HepG2 (cell line): ENCODE measurements at regions not wholly inside any gene's neighbourhood (a gene's known extent, or its start where the extent isn't known, plus 50 kb on each side); places are given as distances from the start of the nearest gene placed in this dataset.

Experiments used
- ATAC-seq: fragments of 200-7000 bp; cut with Tn5 transposase; 3 replicates; pipeline ENCODE4 v1.9.1; 2020; ENCODE audit warnings: mild to moderate bottlenecking, moderate library complexity
- BruUV-seq: library from RNA; stranded (reverse); fragments of 400-500 nt; replicated peaks from 2 replicates; lab custom pipeline; 2021; lab: Mats Ljungman, UMichigan
- CTCF ChIA-PET: fragments of 300-600 bp; formaldehyde crosslinking; extraction: SDS; loops from one replicate; lab custom pipeline; 2021; ENCODE audit warnings: low total read pairs, inconsistent platforms, low intra/inter-chr PET ratio; lab: Yijun Ruan, JAX
- POLR2A ChIA-PET: fragments of 350-600 bp; sonication (Branson Sonifier 250); formaldehyde crosslinking; loops from one replicate; lab custom pipeline; 2020; ENCODE audit warnings: antibody characterized with exemption, inconsistent platforms; lab: Yijun Ruan, JAX
- DNase-seq: peaks from one replicate; pipeline ENCODE4 v3.0.0-alpha.2; 2015; ENCODE audit warnings: low spot score
- FAIRE-seq: peaks from 3 replicates; lab custom pipeline; 2011; peaks lifted over from hg19 to GRCh38; lab: Jason Lieb, UNC
- H2AFZ ChIP-seq: one replicate; pipeline ENCODE4 v1.6.1; 2011; ENCODE audit warnings: low read length, inconsistent platforms
- H3K27ac ChIP-seq: fragments of 300-600 bp; 3 replicates; pipeline ENCODE4 v1.8.0; 2011; ENCODE audit warnings: mixed run types, mild to moderate bottlenecking, mixed read lengths, low read length, inconsistent platforms; ENCODE audit not compliant: insufficient read depth; ENCODE audit errors: extremely low read length
- H3K27me3 ChIP-seq, 2 experiments: fragments of 200-600 bp in 1 of 2; 2 replicates in 1 of 2; 3 replicates in 1 of 2; pipeline versions ENCODE4 v1.6.0 to v1.8.0; 2011; ENCODE audit warnings: low read length in 2 of 2, mild to moderate bottlenecking in 2 of 2, moderate library complexity in 2 of 2, inconsistent platforms in 1 of 2; ENCODE audit not compliant: insufficient read depth in 2 of 2, control insufficient read depth in 1 of 2
- H3K36me3 ChIP-seq, 2 experiments: fragments of 200-600 bp in 1 of 2; replicated peaks in 1 of 2; 2 replicates in 1 of 2; 3 replicates in 1 of 2; pipeline versions ENCODE4 v1.5.1 to v1.8.0; 2011; ENCODE audit warnings: low read length in 2 of 2, inconsistent platforms in 1 of 2; ENCODE audit not compliant: insufficient read depth in 2 of 2, control insufficient read depth in 1 of 2
- H3K4me1 ChIP-seq: 2 replicates; pipeline ENCODE4 v1.5.1; 2012; ENCODE audit warnings: low read length, inconsistent platforms; ENCODE audit not compliant: insufficient read depth
- H3K4me2 ChIP-seq: 2 replicates; pipeline ENCODE4 v1.6.0; 2011; ENCODE audit warnings: low read depth, low read length, inconsistent platforms
- H3K4me3 ChIP-seq, 3 experiments: fragments of 200-600 bp in 1 of 3; sonication (generic), shearing (Covaris generic) in 1 of 3; replicated peaks in 1 of 3; 2 replicates each; pipeline ENCODE4 v1.5.1; 2011 to 2016; ENCODE audit warnings: low read length in 3 of 3, inconsistent platforms in 2 of 3, low read depth in 2 of 3, mild to moderate bottlenecking in 2 of 3, control low read depth in 1 of 3, mixed read lengths in 1 of 3; ENCODE audit not compliant: insufficient read depth in 1 of 3
- H3K79me2 ChIP-seq: one replicate; pipeline ENCODE4 v1.6.1; 2011; ENCODE audit warnings: low read length, inconsistent platforms; ENCODE audit not compliant: insufficient read depth
- H3K9ac ChIP-seq: 2 replicates; pipeline ENCODE4 v1.6.0; 2011; ENCODE audit warnings: mild to moderate bottlenecking, low read depth, low read length, inconsistent platforms; ENCODE audit not compliant: insufficient read depth
- H3K9me3 ChIP-seq: 2 replicates; pipeline ENCODE4 v1.5.1; 2012; ENCODE audit warnings: mild to moderate bottlenecking, low read length
- H4K20me1 ChIP-seq: 2 replicates; pipeline ENCODE4 v1.6.0; 2011; ENCODE audit warnings: inconsistent platforms, mild to moderate bottlenecking, low read length, moderate library complexity; ENCODE audit not compliant: insufficient read depth
- HOMEZ ChIP-seq: IDR thresholded peaks from 2 replicates; pipeline ENCODE4 v1.6.1; 2016; ENCODE audit warnings: low read depth
- MLXIP ChIP-seq: sonication (generic); formaldehyde crosslinking; IDR thresholded peaks from 2 replicates; pipeline ENCODE4 v1.9.0; 2021; ENCODE audit warnings: missing genetic modification reagents, borderline replicate concordance
- RBM39 ChIP-seq: fragments of 200-400 bp; formaldehyde crosslinking; IDR thresholded peaks from one replicate; pipeline ENCODE4 v1.6.1; 2018; ENCODE audit warnings: antibody characterized with exemption, mild to moderate bottlenecking, low read depth, low read length; ENCODE audit not compliant: poor library complexity, severe bottlenecking
- ZBTB39 ChIP-seq: sonication (generic); formaldehyde crosslinking; IDR thresholded peaks from 2 replicates; pipeline ENCODE4 v1.5.0; 2020; ENCODE audit warnings: missing genetic modification reagents
- ZGPAT ChIP-seq: IDR thresholded peaks from 2 replicates; pipeline ENCODE4 v1.6.1; 2016; ENCODE audit warnings: mild to moderate bottlenecking
- ZMAT5 ChIP-seq: sonication (generic); formaldehyde crosslinking; IDR thresholded peaks from 2 replicates; pipeline ENCODE4 v1.5.0; 2020; ENCODE audit warnings: mild to moderate bottlenecking, low read depth, missing genetic modification reagents, borderline replicate concordance
- ZNF234 ChIP-seq: sonication (generic); formaldehyde crosslinking; conservative IDR thresholded peaks from 2 replicates; pipeline ENCODE4 v1.5.1; 2020; ENCODE audit warnings: mild to moderate bottlenecking, missing genetic modification reagents
- WGBS: methylation state at CpG from one replicate; pipeline ENCODE4 v1.1.6; 2017; ENCODE audit warnings: low lambda C conversion rate; 5-methylcytosine and 5-hydroxymethylcytosine counted together
- in situ Hi-C: cut with HindIII; loops from 2 replicates; pipeline ENCODE4 v1.10.0; 2017; ENCODE audit warnings: low pct_unique_long_range_greater_than_20kb; ENCODE audit not compliant: extremely low pct_ligation_motif_present
- intact Hi-C: fragments of 100-400 bp; cut with micrococcal nuclease; formaldehyde crosslinking; loops from one replicate; pipeline ENCODE4 v1.10.0; 2022; ENCODE audit not compliant: unreplicated experiment
- TF ChIP-seq, protein P1 (sequence below): sonication (generic); IDR thresholded peaks from 2 replicates; pipeline ENCODE4 v1.6.1; 2016; ENCODE audit warnings: low read depth, borderline replicate concordance
- TF ChIP-seq, protein P2 (sequence below): sonication (generic); formaldehyde crosslinking; IDR thresholded peaks from 2 replicates; pipeline ENCODE4 v1.4.0; 2020; ENCODE audit warnings: missing genetic modification reagents
- TF ChIP-seq, protein P3 (sequence below): sonication (generic); formaldehyde crosslinking; IDR thresholded peaks from 2 replicates; pipeline ENCODE4 v1.5.0; 2020; ENCODE audit warnings: missing genetic modification reagents, mild to moderate bottlenecking, borderline replicate concordance

DNA sequence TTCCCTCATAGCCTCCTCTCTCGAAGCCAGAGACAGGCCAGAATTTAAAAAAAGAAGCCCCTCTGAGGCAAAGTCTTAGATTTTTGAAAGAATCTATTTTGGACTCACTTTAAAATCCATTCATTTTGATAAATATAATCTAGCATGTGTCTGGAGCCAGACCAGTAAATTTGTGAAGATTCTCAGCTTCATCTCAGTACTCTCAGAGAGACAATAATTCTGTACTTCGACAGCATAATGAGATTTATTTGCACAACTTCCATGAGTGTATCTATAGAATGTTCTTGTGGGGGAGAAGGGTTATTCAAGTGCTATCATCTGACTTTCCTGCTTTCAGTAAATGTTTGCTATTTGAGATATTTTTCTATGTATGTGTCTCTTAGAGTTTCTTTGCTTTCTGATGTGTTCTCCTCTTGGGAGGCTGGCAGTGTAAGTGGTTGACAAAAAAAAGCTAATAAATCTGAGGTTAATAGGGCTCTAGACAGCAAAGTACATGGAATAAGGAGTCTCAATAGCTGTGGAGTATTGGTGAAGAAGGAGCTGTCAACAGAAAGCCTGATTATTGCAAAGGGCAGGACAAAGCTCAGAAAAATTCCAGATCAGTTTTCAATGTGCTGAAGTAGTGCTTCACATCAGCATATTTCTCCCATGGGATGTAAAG is 223.0 kb downstream of the PTBP2 start:
- no peak overlapping the region for H3K27ac ChIP-seq
- H3K79me2 ChIP-seq, result no peaks in the 10 kb centered on the region
- DNase-seq (no peak), ATAC-seq (no peak), FAIRE-seq (no peak)
- no peak overlapping the region for H3K4me3 ChIP-seq
- BruUV-seq, result no TSS peak
- intact Hi-C loops, result no loop called here
- in situ Hi-C loops, result no loop called here
- H4K20me1 ChIP-seq, result no peaks in the 10 kb centered on the region
- H3K27me3 ChIP-seq, result no peaks in the 10 kb centered on the region
- POLR2A ChIA-PET, result no interaction called here
- CTCF ChIA-PET, result no interaction called here
- H3K36me3 ChIP-seq, result no peaks in the 10 kb centered on the region
- H3K9ac ChIP-seq, result no peak overlapping the region
- no peaks in the 10 kb centered on the region for H3K9me3 ChIP-seq
- WGBS, result 0% methylated on average over 2 of the region's 2 CpGs
- H3K4me2 ChIP-seq, result no peak overlapping the region
- H3K4me1 ChIP-seq, result no peaks in the 10 kb centered on the region
- H2AFZ ChIP-seq, result no peak overlapping the region
- TF ChIP-seq MLXIP (CRISPR knock-in tag), result no peak
- TF ChIP-seq, protein P1, sequence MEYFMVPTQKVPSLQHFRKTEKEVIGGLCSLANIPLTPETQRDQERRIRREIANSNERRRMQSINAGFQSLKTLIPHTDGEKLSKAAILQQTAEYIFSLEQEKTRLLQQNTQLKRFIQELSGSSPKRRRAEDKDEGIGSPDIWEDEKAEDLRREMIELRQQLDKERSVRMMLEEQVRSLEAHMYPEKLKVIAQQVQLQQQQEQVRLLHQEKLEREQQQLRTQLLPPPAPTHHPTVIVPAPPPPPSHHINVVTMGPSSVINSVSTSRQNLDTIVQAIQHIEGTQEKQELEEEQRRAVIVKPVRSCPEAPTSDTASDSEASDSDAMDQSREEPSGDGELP, result no peak
- TF ChIP-seq ZGPAT (CRISPR knock-in tag), result no peak
- no peak for TF ChIP-seq ZBTB39 (CRISPR knock-in tag)
- no peak for TF ChIP-seq ZNF234 (CRISPR knock-in tag)
- TF ChIP-seq, protein P2, sequence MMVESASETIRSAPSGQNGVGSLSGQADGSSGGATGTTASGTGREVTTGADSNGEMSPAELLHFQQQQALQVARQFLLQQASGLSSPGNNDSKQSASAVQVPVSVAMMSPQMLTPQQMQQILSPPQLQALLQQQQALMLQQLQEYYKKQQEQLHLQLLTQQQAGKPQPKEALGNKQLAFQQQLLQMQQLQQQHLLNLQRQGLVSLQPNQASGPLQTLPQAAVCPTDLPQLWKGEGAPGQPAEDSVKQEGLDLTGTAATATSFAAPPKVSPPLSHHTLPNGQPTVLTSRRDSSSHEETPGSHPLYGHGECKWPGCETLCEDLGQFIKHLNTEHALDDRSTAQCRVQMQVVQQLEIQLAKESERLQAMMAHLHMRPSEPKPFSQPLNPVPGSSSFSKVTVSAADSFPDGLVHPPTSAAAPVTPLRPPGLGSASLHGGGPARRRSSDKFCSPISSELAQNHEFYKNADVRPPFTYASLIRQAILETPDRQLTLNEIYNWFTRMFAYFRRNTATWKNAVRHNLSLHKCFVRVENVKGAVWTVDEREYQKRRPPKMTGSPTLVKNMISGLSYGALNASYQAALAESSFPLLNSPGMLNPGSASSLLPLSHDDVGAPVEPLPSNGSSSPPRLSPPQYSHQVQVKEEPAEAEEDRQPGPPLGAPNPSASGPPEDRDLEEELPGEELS, result no peak
- TF ChIP-seq, protein P3, sequence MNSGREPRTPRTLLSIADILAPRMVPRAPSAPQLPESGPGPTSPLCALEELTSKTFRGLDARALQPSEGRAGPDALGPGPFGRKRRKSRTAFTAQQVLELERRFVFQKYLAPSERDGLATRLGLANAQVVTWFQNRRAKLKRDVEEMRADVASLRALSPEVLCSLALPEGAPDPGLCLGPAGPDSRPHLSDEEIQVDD (CRISPR knock-in tag), result no peak
- no peak for TF ChIP-seq ZMAT5 (CRISPR knock-in tag)
- no peak for TF ChIP-seq RBM39
- TF ChIP-seq HOMEZ (CRISPR knock-in tag), result no peak
